ENCODE measurements at regions not wholly inside any gene's neighbourhood (a gene's known extent, or its start where the extent isn't known, plus 50 kb on each side); places are given as distances from the start of the nearest gene placed in this dataset.

- TF ChIP-seq CTCF (IDR thresholded peaks at IDR 0.05) = no peak
- TF ChIP-seq POLR2A (IDR thresholded peaks at IDR 0.05) = no peak
Observed at GRCh38 chr3:156014489-156014888, 105.9 kb upstream of the KCNAB1 start.

Data from esophagus squamous epithelium (tissue), 4 donors.